MCF 10A (cell line): ENCODE measurements at regions not wholly inside any gene's neighbourhood (a gene's known extent, or its start where the extent isn't known, plus 50 kb on each side); places are given as distances from the start of the nearest gene placed in this dataset.

Source experiments
- BruUV-seq: library from RNA; stranded (reverse); fragments of 400-500 nt; replicated peaks from 2 replicates; lab custom pipeline; 2021; lab: Mats Ljungman, UMichigan
- CTCF ChIA-PET: fragments of 300-600 bp; sonication (Branson Sonifier 250); formaldehyde crosslinking; extraction: SDS; loops from one replicate; lab custom pipeline; 2021; ENCODE audit warnings: antibody characterized with exemption, inconsistent platforms; lab: Yijun Ruan, JAX
- POLR2A ChIA-PET: fragments of 300-600, 350-650 bp; sonication (Branson Sonifier 250); formaldehyde crosslinking; extraction: SDS; loops from one replicate; lab custom pipeline; 2020; ENCODE audit warnings: antibody characterized with exemption, inconsistent platforms; lab: Yijun Ruan, JAX
- DNase-seq: peaks from one replicate; pipeline ENCODE4 v3.0.0-alpha.2; 2018; ENCODE audit not compliant: unreplicated experiment
- H3K27ac Mint-ChIP-seq: one replicate; pipeline ENCODE4 v1.8.0; 2022; ENCODE audit warnings: mild to moderate bottlenecking, low read depth, mixed read lengths; ENCODE audit not compliant: unreplicated experiment
- H3K27me3 Mint-ChIP-seq: one replicate; pipeline ENCODE4 v1.8.0; 2022; ENCODE audit warnings: mixed read lengths; ENCODE audit not compliant: insufficient read depth, unreplicated experiment
- H3K36me3 Mint-ChIP-seq: one replicate; pipeline ENCODE4 v1.8.0; 2022; ENCODE audit warnings: mild to moderate bottlenecking, moderate library complexity, mixed read lengths; ENCODE audit not compliant: insufficient read depth, unreplicated experiment
- H3K4me1 Mint-ChIP-seq: one replicate; pipeline ENCODE4 v1.8.0; 2022; ENCODE audit warnings: mixed read lengths; ENCODE audit not compliant: insufficient read depth, unreplicated experiment
- H3K4me3 Mint-ChIP-seq: one replicate; pipeline ENCODE4 v1.8.0; 2022; ENCODE audit warnings: mild to moderate bottlenecking, moderate library complexity, mixed read lengths; ENCODE audit not compliant: unreplicated experiment
- H3K9me3 Mint-ChIP-seq: one replicate; pipeline ENCODE4 v1.8.0; 2022; ENCODE audit warnings: mixed read lengths; ENCODE audit not compliant: unreplicated experiment
- CTCF ChIP-seq: fragments of 200-600 bp; IDR thresholded peaks from one replicate; pipeline ENCODE4 v1.8.0; 2022; ENCODE audit warnings: antibody characterized with exemption, mild to moderate bottlenecking; ENCODE audit not compliant: unreplicated experiment
- intact Hi-C: fragments of 100-400 bp; cut with micrococcal nuclease; formaldehyde crosslinking; loops from 2 replicates; pipeline ENCODE4 v1.14.1; 2022

DNA sequence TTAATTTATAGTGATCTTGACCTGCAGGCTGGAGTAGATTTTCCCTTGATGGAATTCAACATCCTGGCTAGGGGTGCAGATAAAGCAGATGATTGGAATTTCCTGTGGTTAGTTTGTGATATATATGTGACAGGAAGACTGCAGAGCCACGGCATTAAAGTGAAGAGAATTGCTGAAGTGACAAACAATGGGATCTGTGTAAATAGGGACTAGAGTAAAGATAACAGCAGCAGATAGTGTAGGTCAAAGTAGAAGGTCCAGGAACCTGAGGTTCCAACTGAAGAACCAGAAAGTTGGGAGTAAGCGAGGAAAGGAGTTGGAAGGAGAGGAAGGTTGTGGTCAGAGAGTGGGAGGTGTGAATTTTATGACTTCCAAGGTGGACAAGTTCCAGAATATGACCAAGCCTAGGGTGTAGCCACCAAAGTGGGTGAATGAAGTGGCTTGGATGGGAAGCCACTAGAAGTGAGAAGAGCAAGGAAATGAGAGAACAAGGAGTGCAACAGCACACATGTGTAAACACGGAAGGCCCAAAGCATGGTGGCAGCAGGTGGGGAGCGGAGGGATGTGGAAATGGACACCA lies 325.0 kb downstream of the RAB28 start:
- no peak overlapping the region for H3K4me3 Mint-ChIP-seq
- H3K4me1 Mint-ChIP-seq: peaks cover 21% of the 10 kb centered on the region
- H3K9me3 Mint-ChIP-seq: peaks cover 8% of the 10 kb centered on the region
- no peaks in the 10 kb centered on the region for H3K36me3 Mint-ChIP-seq
- H3K27ac Mint-ChIP-seq: no peak overlapping the region
- intact Hi-C loops: no loop called here
- BruUV-seq: no TSS peak
- TF ChIP-seq CTCF: no peak
- no peak for DNase-seq
- CTCF ChIA-PET: no interaction called here
- H3K27me3 Mint-ChIP-seq: no peaks in the 10 kb centered on the region
- POLR2A ChIA-PET: no interaction called here

- no peaks in the 10 kb centered on the region for H3K4me1 Mint-ChIP-seq
- TF ChIP-seq CTCF: no peak
- POLR2A ChIA-PET: no interaction called here
- no peaks in the 10 kb centered on the region for H3K27me3 Mint-ChIP-seq
- no TSS peak for BruUV-seq
- CTCF ChIA-PET: no interaction called here
- intact Hi-C loops: no loop called here
- H3K9me3 Mint-ChIP-seq: no peaks in the 10 kb centered on the region
- no peaks in the 10 kb centered on the region for H3K36me3 Mint-ChIP-seq
- DNase-seq: no peak
- H3K4me3 Mint-ChIP-seq: no peak overlapping the region
- no peak overlapping the region for H3K27ac Mint-ChIP-seq
Observed at GRCh38 chr4:13151194-13151593, 332.9 kb downstream of the RAB28 start.

DNA sequence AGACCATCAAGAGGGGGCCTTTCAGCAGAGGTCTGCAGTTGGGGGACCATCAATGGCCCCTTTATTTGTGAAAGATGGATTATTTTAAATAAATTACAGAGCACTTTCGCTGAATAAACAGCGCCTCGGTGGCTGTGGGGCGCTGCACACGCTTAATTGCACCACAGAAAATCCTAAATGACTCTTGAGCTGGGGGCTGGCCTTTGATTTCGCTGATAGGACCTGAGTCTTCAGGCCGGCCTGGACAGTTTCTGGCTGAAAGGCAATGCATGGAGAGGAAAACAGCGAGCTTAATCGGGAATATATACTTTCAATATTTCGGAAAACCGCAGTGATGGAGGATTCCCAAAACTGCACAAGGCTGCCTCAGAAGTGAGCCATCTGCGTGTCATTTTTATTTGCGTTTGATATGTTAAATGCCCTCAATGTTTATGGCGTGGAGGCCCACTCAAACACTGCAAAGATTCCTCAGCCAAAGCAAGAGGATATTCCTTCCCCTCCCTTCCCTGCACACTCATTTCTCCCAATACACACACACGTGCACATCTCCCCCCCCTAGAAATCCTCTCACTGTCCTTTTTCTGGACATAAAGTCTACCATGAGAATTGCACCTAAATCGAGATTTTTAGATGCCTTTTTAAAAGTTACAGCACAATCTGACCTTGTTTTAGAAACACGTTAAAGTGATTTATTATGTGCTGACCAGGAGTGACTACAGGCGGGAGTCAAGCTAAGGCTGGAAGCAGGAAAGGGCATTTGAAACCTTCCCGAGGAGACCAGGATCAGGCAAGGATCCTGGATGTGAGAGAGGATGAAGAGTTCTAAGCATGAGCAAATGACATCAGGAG lies 340.7 kb downstream of the RAB28 start:
- H3K9me3 Mint-ChIP-seq: no peaks in the 10 kb centered on the region
- intact Hi-C loops: no loop called here
- H3K4me3 Mint-ChIP-seq: no peak overlapping the region
- no peak for TF ChIP-seq CTCF
- BruUV-seq: no TSS peak
- H3K36me3 Mint-ChIP-seq: no peaks in the 10 kb centered on the region
- H3K27ac Mint-ChIP-seq: no peak overlapping the region
- CTCF ChIA-PET: interaction anchor here (1.0 kb wide), 1 partner anchor 8 kb away, joined by 3 read pairs; no protein-coding TSS in a partner anchor
- H3K4me1 Mint-ChIP-seq: no peaks in the 10 kb centered on the region
- no peak for DNase-seq
- no peaks in the 10 kb centered on the region for H3K27me3 Mint-ChIP-seq
- POLR2A ChIA-PET: interaction anchor here (0.7 kb wide), 1 partner anchor 212 kb away, joined by 3 read pairs; no protein-coding TSS in a partner anchor

DNA sequence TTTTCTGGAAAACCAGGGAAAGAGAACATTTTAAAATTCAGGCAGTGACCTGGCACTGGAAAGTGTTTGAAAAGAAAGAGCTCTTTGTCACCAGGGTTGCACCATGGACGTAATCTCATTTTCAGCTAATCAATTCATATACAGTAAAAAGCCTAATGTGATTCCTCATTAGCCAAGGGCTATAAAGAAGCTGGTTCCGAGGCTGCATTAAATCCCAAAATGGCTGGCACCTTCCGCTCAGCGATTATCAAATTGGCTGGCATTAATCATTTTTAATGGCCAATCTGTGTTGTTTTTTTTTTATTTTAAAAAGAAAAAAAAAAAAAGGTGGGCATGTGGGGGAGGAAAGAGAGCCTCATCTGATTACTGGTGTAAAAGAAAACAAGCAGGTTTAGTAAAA lies 341.4 kb downstream of the RAB28 start:
- CTCF ChIA-PET: no interaction called here
- Mint-ChIP-seq H3K4me3 (no peak overlapping the region), H3K9me3 (no peaks in the 10 kb centered on the region), H3K36me3 (no peaks in the 10 kb centered on the region), H3K27ac (no peak overlapping the region), H3K27me3 (no peaks in the 10 kb centered on the region), H3K4me1 (no peaks in the 10 kb centered on the region)
- DNase-seq: no peak
- POLR2A ChIA-PET: interaction anchor here (0.7 kb wide), 1 partner anchor 213 kb away, joined by 3 read pairs; no protein-coding TSS in a partner anchor
- intact Hi-C loops: no loop called here
- BruUV-seq: no TSS peak
- TF ChIP-seq CTCF: no peak
